Mesendoderm (in vitro differentiated cells): ENCODE measurements at regions not wholly inside any gene's neighbourhood (a gene's known extent, or its start where the extent isn't known, plus 50 kb on each side); places are given as distances from the start of the nearest gene placed in this dataset.

Experiments used
- DNase-seq: peaks from one replicate; pipeline ENCODE4 v3.0.0; 2013
- H2AK5ac ChIP-seq: 2 replicates; pipeline ENCODE4 v1.6.1; 2013; ENCODE audit warnings: low read length, inconsistent platforms
- H2BK120ac ChIP-seq: 2 replicates; pipeline ENCODE4 v1.6.1; 2013; ENCODE audit warnings: low read depth, mild to moderate bottlenecking, low read length, moderate library complexity, mixed read lengths
- H2BK15ac ChIP-seq: replicated peaks from 2 replicates; pipeline ENCODE4 v1.6.1; 2013; ENCODE audit warnings: low read depth, mild to moderate bottlenecking, moderate library complexity
- H2BK5ac ChIP-seq: 2 replicates; pipeline ENCODE4 v1.6.1; 2013; ENCODE audit warnings: low read length, inconsistent platforms
- H3K18ac ChIP-seq: 2 replicates; pipeline ENCODE4 v1.6.1; 2013; ENCODE audit warnings: mild to moderate bottlenecking, low read length, mixed read lengths
- H3K23ac ChIP-seq: one replicate; pipeline ENCODE4 v1.6.1; 2013; ENCODE audit warnings: low read length
- H3K27ac ChIP-seq: 2 replicates; pipeline ENCODE4 v1.5.1; 2013; ENCODE audit warnings: low read depth, mild to moderate bottlenecking, inconsistent platforms, low read length, moderate library complexity
- H3K27me3 ChIP-seq: 2 replicates; pipeline ENCODE4 v1.6.1; 2013; ENCODE audit warnings: low read length, control low read depth, mild to moderate bottlenecking, inconsistent platforms; ENCODE audit not compliant: insufficient read depth, poor library complexity
- H3K36me3 ChIP-seq: 2 replicates; pipeline ENCODE4 v1.6.1; 2013; ENCODE audit warnings: low read length, inconsistent platforms; ENCODE audit not compliant: control insufficient read depth, insufficient read depth
- H3K4ac ChIP-seq: one replicate; pipeline ENCODE4 v1.6.1; 2013; ENCODE audit warnings: low read depth, mild to moderate bottlenecking, low read length, moderate library complexity
- H3K4me1 ChIP-seq: 2 replicates; pipeline ENCODE4 v1.6.1; 2013; ENCODE audit warnings: low read depth, low read length, inconsistent platforms; ENCODE audit not compliant: control insufficient read depth
- H3K4me2 ChIP-seq: 2 replicates; pipeline ENCODE4 v1.6.1; 2013; ENCODE audit warnings: low read length
- H3K4me3 ChIP-seq: 2 replicates; pipeline ENCODE4 v1.5.1; 2013; ENCODE audit warnings: mild to moderate bottlenecking, low read length
- H3K56ac ChIP-seq: one replicate; pipeline ENCODE4 v1.6.1; 2013; ENCODE audit warnings: low read length
- H3K79me1 ChIP-seq: 2 replicates; pipeline ENCODE4 v1.6.1; 2013; ENCODE audit warnings: low read length, inconsistent platforms
- H3K79me2 ChIP-seq: 2 replicates; pipeline ENCODE4 v1.6.1; 2013; ENCODE audit warnings: mild to moderate bottlenecking, low read length; ENCODE audit not compliant: control insufficient read depth, insufficient read depth
- H3K9ac ChIP-seq: 2 replicates; pipeline ENCODE4 v1.6.1; 2013; ENCODE audit warnings: low read length, inconsistent platforms
- H4K5ac ChIP-seq: one replicate; pipeline ENCODE4 v1.6.1; 2013; ENCODE audit warnings: low read length
- H4K8ac ChIP-seq: one replicate; pipeline ENCODE4 v1.6.1; 2013; ENCODE audit warnings: low read depth, mild to moderate bottlenecking, control low read depth, low read length, moderate library complexity
- WGBS: extraction: QIAGEN DNeasy Blood & Tissue Kit; methylation state at CpG from one replicate; pipeline ENCODE4 v1.1.7; 2013; ENCODE audit warnings: low lambda C conversion rate, missing lambda C conversion rate; ENCODE audit not compliant: insufficient coverage; ENCODE audit errors: extremely low coverage; 5-methylcytosine and 5-hydroxymethylcytosine counted together

DNA sequence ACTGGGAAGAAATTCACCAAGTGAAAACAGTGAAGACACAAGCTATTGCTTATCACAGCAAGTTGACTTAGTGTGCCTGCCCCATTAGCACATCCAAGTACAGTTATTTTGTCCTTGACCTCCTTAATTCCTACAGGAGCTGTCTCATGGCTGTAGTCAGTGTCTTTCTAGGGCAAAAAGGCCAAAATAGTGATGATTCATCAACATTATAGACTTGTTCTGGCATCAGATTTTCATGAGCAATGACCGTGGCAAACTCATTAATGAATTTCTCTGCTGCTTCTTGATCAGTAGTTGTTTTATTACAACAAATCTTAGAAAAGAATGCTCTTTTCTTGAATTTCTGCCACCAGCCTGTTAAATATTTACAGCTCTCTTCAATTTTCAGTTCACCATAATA lies 1169.3 kb upstream of the DDX18 start:
- Histone ChIP-seq H3K4me2 (no peak overlapping the region), H4K5ac (no peak overlapping the region), H2BK5ac (no peak overlapping the region), H3K9ac (no peak overlapping the region), H2BK15ac (no peak overlapping the region), H3K4ac (no peak overlapping the region), H3K79me2 (no peaks in the 10 kb centered on the region), H3K27me3 (no peaks in the 10 kb centered on the region), H3K23ac (no peak overlapping the region), H3K4me1 (no peaks in the 10 kb centered on the region), H3K56ac (no peak overlapping the region), H3K18ac (no peak overlapping the region), H3K27ac (no peak overlapping the region), H2BK120ac (no peak overlapping the region), H3K79me1 (no peaks in the 10 kb centered on the region), H3K4me3 (no peak overlapping the region), H3K36me3 (no peaks in the 10 kb centered on the region), H2AK5ac (no peak overlapping the region), H4K8ac (no peak overlapping the region)
- no peak for DNase-seq
- no CpG with 5 or more reads among the region's 1 CpG for WGBS

DNA sequence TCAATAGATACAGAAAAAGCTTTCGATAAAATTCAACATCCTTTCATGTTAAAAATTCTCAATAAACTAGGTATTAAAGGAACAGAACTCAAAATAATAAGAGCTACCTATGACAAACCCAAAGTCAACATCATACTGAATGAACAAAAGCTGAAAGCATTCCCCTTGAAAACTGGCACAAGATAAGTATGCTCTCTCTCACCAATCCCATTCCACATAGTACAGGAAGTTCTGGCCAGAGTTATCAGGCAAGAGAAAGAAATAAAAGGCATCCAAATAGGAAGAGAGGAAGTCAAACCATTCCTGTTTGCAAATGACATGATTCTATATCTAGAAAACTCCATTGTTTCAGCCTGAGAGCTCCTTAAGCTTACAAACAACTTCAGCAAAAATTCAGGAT lies 1145.8 kb upstream of the DDX18 start:
- no peaks in the 10 kb centered on the region for H3K79me2 ChIP-seq
- no peak for DNase-seq
- H4K5ac ChIP-seq = no peak overlapping the region
- no peak overlapping the region for H2BK120ac ChIP-seq
- H3K23ac ChIP-seq = no peak overlapping the region
- H3K27me3 ChIP-seq = no peaks in the 10 kb centered on the region
- WGBS = no CpG with 5 or more reads among the region's 1 CpG
- no peak overlapping the region for H3K9ac ChIP-seq
- H4K8ac ChIP-seq = no peak overlapping the region
- no peaks in the 10 kb centered on the region for H3K79me1 ChIP-seq
- no peaks in the 10 kb centered on the region for H3K4me1 ChIP-seq
- H3K18ac ChIP-seq = no peak overlapping the region
- no peaks in the 10 kb centered on the region for H3K36me3 ChIP-seq
- H2AK5ac ChIP-seq = no peak overlapping the region
- H3K4ac ChIP-seq = no peak overlapping the region
- no peak overlapping the region for H2BK15ac ChIP-seq
- no peak overlapping the region for H2BK5ac ChIP-seq
- H3K56ac ChIP-seq = no peak overlapping the region
- H3K27ac ChIP-seq = no peak overlapping the region
- H3K4me3 ChIP-seq = no peak overlapping the region
- no peak overlapping the region for H3K4me2 ChIP-seq

DNA sequence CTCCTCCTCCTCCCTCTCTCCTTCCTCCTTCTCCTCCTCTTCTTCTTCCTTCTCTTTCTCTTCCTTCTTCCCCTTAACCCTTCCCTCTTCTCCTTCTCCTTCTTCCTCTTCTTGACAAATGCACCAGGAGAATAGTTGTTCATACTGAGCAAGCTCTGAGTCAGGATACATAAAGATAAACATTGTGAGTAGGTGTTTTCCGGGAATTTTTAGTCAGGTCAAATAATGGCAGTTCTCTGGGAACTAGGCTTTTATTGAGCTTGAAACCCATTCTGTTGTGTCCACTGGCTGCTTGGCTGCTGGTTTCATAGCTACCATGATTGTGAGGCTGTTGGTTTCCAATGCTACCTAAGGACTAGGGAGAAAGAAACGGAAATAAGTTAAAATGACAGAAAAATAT lies 1144.7 kb upstream of the DDX18 start:
- H3K27me3 ChIP-seq = no peaks in the 10 kb centered on the region
- no peak overlapping the region for H2BK5ac ChIP-seq
- H3K79me2 ChIP-seq = no peaks in the 10 kb centered on the region
- H3K4ac ChIP-seq = no peak overlapping the region
- H3K27ac ChIP-seq = no peak overlapping the region
- H3K36me3 ChIP-seq = no peaks in the 10 kb centered on the region
- H3K4me1 ChIP-seq = no peaks in the 10 kb centered on the region
- no peak overlapping the region for H3K18ac ChIP-seq
- DNase-seq = no peak
- H4K5ac ChIP-seq = no peak overlapping the region
- H3K79me1 ChIP-seq = no peaks in the 10 kb centered on the region
- no peak overlapping the region for H2BK15ac ChIP-seq
- H3K56ac ChIP-seq = no peak overlapping the region
- no peak overlapping the region for H2BK120ac ChIP-seq
- no peak overlapping the region for H4K8ac ChIP-seq
- H2AK5ac ChIP-seq = no peak overlapping the region
- no peak overlapping the region for H3K23ac ChIP-seq
- H3K4me2 ChIP-seq = no peak overlapping the region
- H3K9ac ChIP-seq = no peak overlapping the region
- no peak overlapping the region for H3K4me3 ChIP-seq
- WGBS = no CpG with 5 or more reads among the region's 2 CpGs

DNA sequence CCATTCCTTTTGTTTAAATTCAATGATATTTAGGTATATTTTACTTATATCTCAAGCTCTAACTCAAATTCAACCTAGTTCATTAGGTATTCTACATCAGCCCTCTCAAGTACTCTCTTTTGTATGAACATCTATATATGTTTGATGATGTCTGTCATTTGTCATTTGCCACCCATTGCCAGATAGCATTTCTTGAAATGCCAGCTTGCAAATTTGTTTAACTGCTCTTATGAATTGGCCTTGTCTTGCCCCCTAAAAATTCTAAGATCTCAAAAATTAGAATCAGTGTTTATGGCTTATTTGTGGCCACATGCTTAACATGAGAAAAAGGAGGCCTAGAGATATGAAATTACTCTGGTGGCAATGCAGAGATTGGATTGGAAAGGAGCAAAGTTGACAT lies 1140.3 kb upstream of the DDX18 start:
- Histone ChIP-seq H3K18ac (no peak overlapping the region), H3K23ac (no peak overlapping the region), H4K8ac (no peak overlapping the region), H3K79me2 (no peaks in the 10 kb centered on the region), H2BK15ac (no peak overlapping the region), H2BK120ac (no peak overlapping the region), H3K79me1 (no peaks in the 10 kb centered on the region), H3K4me2 (no peak overlapping the region), H2BK5ac (no peak overlapping the region), H2AK5ac (no peak overlapping the region), H3K36me3 (no peaks in the 10 kb centered on the region), H3K4me3 (no peak overlapping the region), H3K9ac (no peak overlapping the region), H3K27ac (no peak overlapping the region), H3K4ac (no peak overlapping the region), H3K27me3 (no peaks in the 10 kb centered on the region), H3K56ac (no peak overlapping the region), H3K4me1 (no peaks in the 10 kb centered on the region), H4K5ac (no peak overlapping the region)
- DNase-seq = no peak

DNA sequence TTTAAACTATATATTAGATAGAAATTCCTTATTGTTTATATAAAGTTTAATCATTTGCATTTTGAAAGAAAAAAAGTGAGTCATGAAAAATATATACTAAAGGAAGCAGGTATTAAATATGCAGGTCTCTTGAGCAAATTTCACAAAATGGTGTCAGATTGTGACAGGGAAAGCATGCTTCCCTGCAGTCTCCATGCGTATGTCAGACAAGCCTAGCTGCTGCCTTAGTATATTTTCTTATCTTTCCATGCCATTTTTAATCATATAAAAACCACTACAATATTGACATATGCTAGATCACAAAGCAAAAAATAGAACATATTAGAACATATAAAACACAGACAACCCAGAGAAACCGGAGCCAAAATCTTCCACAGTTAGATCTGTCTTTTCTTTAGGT lies 1137.7 kb upstream of the DDX18 start:
- WGBS = no CpG with 5 or more reads among the region's 2 CpGs
- Histone ChIP-seq H3K18ac (no peak overlapping the region), H3K9ac (no peak overlapping the region), H3K4ac (no peak overlapping the region), H3K79me1 (no peaks in the 10 kb centered on the region), H4K5ac (no peak overlapping the region), H3K27ac (no peak overlapping the region), H3K4me2 (no peak overlapping the region), H2BK120ac (no peak overlapping the region), H3K36me3 (no peaks in the 10 kb centered on the region), H2BK5ac (no peak overlapping the region), H3K23ac (no peak overlapping the region), H3K56ac (no peak overlapping the region), H3K27me3 (no peaks in the 10 kb centered on the region), H3K79me2 (no peaks in the 10 kb centered on the region), H3K4me3 (no peak overlapping the region), H4K8ac (no peak overlapping the region), H2AK5ac (no peak overlapping the region), H2BK15ac (no peak overlapping the region), H3K4me1 (no peaks in the 10 kb centered on the region)
- DNase-seq = no peak

DNA sequence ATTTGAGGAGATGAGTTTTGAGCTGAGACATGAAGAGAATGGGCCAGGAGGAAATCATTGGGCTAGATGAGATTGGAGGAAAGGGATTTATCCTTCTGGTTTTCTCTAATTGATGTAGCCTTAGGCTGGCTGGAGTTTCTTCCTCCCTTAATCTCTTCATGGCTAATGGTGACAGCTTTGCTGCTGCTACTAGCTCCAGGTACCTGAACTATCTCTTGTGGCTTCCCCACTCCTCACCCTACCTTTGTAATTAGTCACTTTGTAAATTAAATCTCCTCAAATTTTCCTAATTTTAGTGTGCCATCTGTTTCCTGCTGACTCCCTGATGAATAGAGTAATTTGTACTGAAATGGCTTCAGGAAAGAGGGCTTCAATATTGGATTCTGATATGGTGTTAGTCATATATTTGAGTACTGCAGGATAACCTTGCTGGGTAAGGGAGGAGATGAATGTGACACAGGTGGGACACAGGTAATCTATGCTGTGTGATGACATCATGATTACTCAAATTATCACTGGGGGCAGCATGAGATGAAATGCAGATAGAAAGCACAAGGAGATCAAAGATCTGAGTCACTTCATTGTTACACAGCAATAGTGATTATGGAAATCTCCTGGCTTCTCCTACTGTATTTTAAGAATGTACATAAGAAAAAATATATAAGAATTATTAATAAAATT lies 1134.1 kb upstream of the DDX18 start:
- no peak overlapping the region for H3K4me3 ChIP-seq
- H3K36me3 ChIP-seq = no peaks in the 10 kb centered on the region
- H3K4me1 ChIP-seq = no peaks in the 10 kb centered on the region
- no peak overlapping the region for H4K5ac ChIP-seq
- no peak overlapping the region for H3K56ac ChIP-seq
- no peak overlapping the region for H3K9ac ChIP-seq
- no peak overlapping the region for H3K4ac ChIP-seq
- no peak overlapping the region for H2BK15ac ChIP-seq
- no peaks in the 10 kb centered on the region for H3K27me3 ChIP-seq
- DNase-seq = no peak
- H2BK120ac ChIP-seq = no peak overlapping the region
- H2AK5ac ChIP-seq = no peak overlapping the region
- no peak overlapping the region for H2BK5ac ChIP-seq
- no peak overlapping the region for H4K8ac ChIP-seq
- no peak overlapping the region for H3K23ac ChIP-seq
- H3K79me2 ChIP-seq = no peaks in the 10 kb centered on the region
- H3K4me2 ChIP-seq = no peak overlapping the region
- H3K27ac ChIP-seq = no peak overlapping the region
- no peak overlapping the region for H3K18ac ChIP-seq
- no peaks in the 10 kb centered on the region for H3K79me1 ChIP-seq
